Activated naive CD4-positive, alpha-beta T cell treated with anti-CD3 and anti-CD28 coated beads, Interleukin-2, amount 50 U/mL, for 72 hours (primary cell): ENCODE measurements at regions not wholly inside any gene's neighbourhood (a gene's known extent, or its start where the extent isn't known, plus 50 kb on each side); places are given as distances from the start of the nearest gene placed in this dataset.

ENCODE experiments used
- ATAC-seq, 2 donors: fragments of 150-1000 bp; cut with Tn5 transposase; 2 replicates each; pipeline ENCODE4 v1.10.0; 2021; ENCODE audit warnings: mild to moderate bottlenecking in 2 of 2, moderate library complexity in 2 of 2
- DNase-seq, 2 donors: peaks; one replicate each; pipeline ENCODE4 v3.0.0; 2021 to 2022; ENCODE audit warnings: low spot score in 2 of 2
- H3K27ac Mint-ChIP-seq, 2 donors: one replicate each; pipeline ENCODE4 v1.8.0; 2022; ENCODE audit warnings: mild to moderate bottlenecking in 2 of 2, mixed read lengths in 2 of 2
- H3K36me3 Mint-ChIP-seq, 2 donors: one replicate each; pipeline ENCODE4 v1.8.0; 2022; ENCODE audit warnings: mixed read lengths in 2 of 2
- H3K9me3 Mint-ChIP-seq, 2 donors: one replicate each; pipeline ENCODE4 v1.8.0; 2022; ENCODE audit warnings: mixed read lengths in 2 of 2

GRCh38 chr7:67803789-67804188, 807.2 kb downstream of the TYW1 start:
- Mint-ChIP-seq H3K9me3 (peaks cover 24 to 32% of the 10 kb centered on the region in 2 donors), H3K36me3 (no peaks in the 10 kb centered on the region), H3K27ac (no peak overlapping the region)
- no peak for DNase-seq
- no peak for ATAC-seq

GRCh38 chr7:67805921-67806471, 809.4 kb downstream of the TYW1 start:
- Mint-ChIP-seq H3K36me3 (no peaks in the 10 kb centered on the region), H3K9me3 (peaks cover 12 to 24% of the 10 kb centered on the region in 2 donors), H3K27ac (no peak overlapping the region)
- ATAC-seq (no peak), DNase-seq (no peak)

- no peak for ATAC-seq
- peaks cover 12 to 20% of the 10 kb centered on the region in 2 donors for H3K9me3 Mint-ChIP-seq
- DNase-seq = no peak
- no peak overlapping the region for H3K27ac Mint-ChIP-seq
- H3K36me3 Mint-ChIP-seq = peaks cover 0 to 4% of the 10 kb centered on the region in 2 donors
These were observed 811.2 kb downstream of the TYW1 start for GRCh38 chr7:67807826-67808225.

GRCh38 chr7:67809586-67809985, 813.0 kb downstream of the TYW1 start:
- ATAC-seq (no peak), DNase-seq (no peak)
- Mint-ChIP-seq H3K36me3 (peaks cover 0 to 4% of the 10 kb centered on the region in 2 donors), H3K27ac (no peak overlapping the region), H3K9me3 (peaks cover 15 to 26% of the 10 kb centered on the region in 2 donors)

GRCh38 chr7:67813621-67814292, 817.1 kb downstream of the TYW1 start:
- ATAC-seq (no peak), DNase-seq (no peak)
- H3K36me3 Mint-ChIP-seq = peaks cover 0 to 8% of the 10 kb centered on the region in 2 donors
- no peak overlapping the region for H3K27ac Mint-ChIP-seq
- H3K9me3 Mint-ChIP-seq = peaks cover 25 to 36% of the 10 kb centered on the region in 2 donors

- ATAC-seq = no peak
- Mint-ChIP-seq H3K36me3 (peaks cover 0 to 13% of the 10 kb centered on the region in 2 donors), H3K9me3 (peaks cover 33 to 34% of the 10 kb centered on the region in 2 donors), H3K27ac (no peak overlapping the region)
- no peak for DNase-seq
These were observed 820.8 kb downstream of the TYW1 start for GRCh38 chr7:67817481-67817880.

GRCh38 chr7:67821116-67821515, 824.5 kb downstream of the TYW1 start:
- Mint-ChIP-seq H3K27ac (no peak overlapping the region), H3K36me3 (peaks cover 0 to 6% of the 10 kb centered on the region in 2 donors), H3K9me3 (peaks cover 31 to 33% of the 10 kb centered on the region in 2 donors)
- DNase-seq = no peak
- no peak for ATAC-seq

GRCh38 chr7:67823345-67823744, 826.7 kb downstream of the TYW1 start:
- no peak overlapping the region for H3K27ac Mint-ChIP-seq
- H3K36me3 Mint-ChIP-seq = peaks cover 0 to 6% of the 10 kb centered on the region in 2 donors
- ATAC-seq (no peak), DNase-seq (no peak)
- H3K9me3 Mint-ChIP-seq = peaks cover 22 to 26% of the 10 kb centered on the region in 2 donors

- H3K27ac Mint-ChIP-seq = no peak overlapping the region
- H3K9me3 Mint-ChIP-seq = peaks cover 13 to 15% of the 10 kb centered on the region in 2 donors
- ATAC-seq = no peak
- no peak for DNase-seq
- no peaks in the 10 kb centered on the region for H3K36me3 Mint-ChIP-seq
These were observed 828.7 kb downstream of the TYW1 start for GRCh38 chr7:67825356-67825755.

GRCh38 chr7:67841896-67842295, 845.3 kb downstream of the TYW1 start:
- peaks cover 4 to 14% of the 10 kb centered on the region in 2 donors for H3K9me3 Mint-ChIP-seq
- no peak for DNase-seq
- ATAC-seq = no peak
- peaks cover 0 to 5% of the 10 kb centered on the region in 2 donors for H3K36me3 Mint-ChIP-seq
- no peak overlapping the region for H3K27ac Mint-ChIP-seq

GRCh38 chr7:67842571-67842970, 845.9 kb downstream of the TYW1 start:
- H3K27ac Mint-ChIP-seq = no peak overlapping the region
- H3K36me3 Mint-ChIP-seq = peaks cover 0 to 5% of the 10 kb centered on the region in 2 donors
- no peak for DNase-seq
- no peak for ATAC-seq
- peaks cover 8 to 17% of the 10 kb centered on the region in 2 donors for H3K9me3 Mint-ChIP-seq

GRCh38 chr7:67843001-67843565, 846.5 kb downstream of the TYW1 start:
- H3K36me3 Mint-ChIP-seq = peaks cover 0 to 5% of the 10 kb centered on the region in 2 donors
- H3K9me3 Mint-ChIP-seq = peaks cover 9 to 17% of the 10 kb centered on the region in 2 donors
- no peak overlapping the region for H3K27ac Mint-ChIP-seq
- DNase-seq (no peak), ATAC-seq (no peak)

GRCh38 chr7:67843615-67844014, 847.0 kb downstream of the TYW1 start:
- Mint-ChIP-seq H3K27ac (no peak overlapping the region), H3K36me3 (peaks cover 0 to 5% of the 10 kb centered on the region in 2 donors), H3K9me3 (peaks cover 9 to 17% of the 10 kb centered on the region in 2 donors)
- DNase-seq = no peak
- no peak for ATAC-seq

- DNase-seq = no peak
- H3K36me3 Mint-ChIP-seq = peaks cover 0 to 5% of the 10 kb centered on the region in 2 donors
- H3K9me3 Mint-ChIP-seq = peaks cover 5 to 12% of the 10 kb centered on the region in 2 donors
- ATAC-seq = no peak
- no peak overlapping the region for H3K27ac Mint-ChIP-seq
These were observed 850.6 kb downstream of the TYW1 start for GRCh38 chr7:67847092-67847787.

- H3K9me3 Mint-ChIP-seq = peaks cover 9 to 16% of the 10 kb centered on the region in 2 donors
- ATAC-seq = no peak
- no peaks in the 10 kb centered on the region for H3K36me3 Mint-ChIP-seq
- no peak for DNase-seq
- no peak overlapping the region for H3K27ac Mint-ChIP-seq
These were observed 857.9 kb downstream of the TYW1 start for GRCh38 chr7:67854221-67855178.

GRCh38 chr7:67855322-67855721, 858.7 kb downstream of the TYW1 start:
- H3K9me3 Mint-ChIP-seq = peaks cover 9 to 16% of the 10 kb centered on the region in 2 donors
- no peaks in the 10 kb centered on the region for H3K36me3 Mint-ChIP-seq
- no peak overlapping the region for H3K27ac Mint-ChIP-seq
- ATAC-seq = no peak
- no peak for DNase-seq
